ENCODE measurements at regions not wholly inside any gene's neighbourhood (a gene's known extent, or its start where the extent isn't known, plus 50 kb on each side); places are given as distances from the start of the nearest gene placed in this dataset.

- TF ChIP-seq CTCF (IDR thresholded peaks at IDR 0.05), result no peak
- TF ChIP-seq PREB (CRISPR knock-in tag; IDR thresholded peaks at IDR 0.05; ENCODE audit: borderline replicate concordance), result no peak
- no peak for TF ChIP-seq ZNF121 (CRISPR knock-in tag; IDR thresholded peaks at IDR 0.05)
- no peak for TF ChIP-seq SP1 (CRISPR knock-in tag; conservative IDR thresholded peaks at IDR 0.05)
- TF ChIP-seq ATF2 (CRISPR knock-in tag; IDR thresholded peaks at IDR 0.05; ENCODE audit: borderline replicate concordance, low read depth), result no peak
Measured at GRCh38 chr9:3008091-3008490, 164.2 kb upstream of the PUM3 start.

Data from WTC11 (cell line).